Fibroblast of the aortic adventitia (primary cell): ENCODE measurements at regions not wholly inside any gene's neighbourhood (a gene's known extent, or its start where the extent isn't known, plus 50 kb on each side); places are given as distances from the start of the nearest gene placed in this dataset.

ENCODE experiments used
- DNase-seq: peaks from one replicate; pipeline ENCODE4 v3.0.0-alpha.2; 2010; ENCODE audit warnings: low read depth
- H3K4me3 ChIP-seq: 2 replicates; pipeline ENCODE4 v1.5.1; 2011; ENCODE audit warnings: low read depth, mild to moderate bottlenecking, control low read depth, low read length, moderate library complexity
- TF ChIP-seq, protein P1 (sequence below): IDR thresholded peaks from 2 replicates; pipeline ENCODE4 v1.5.1; 2011; ENCODE audit warnings: mild to moderate bottlenecking, low read length, control low read depth, inconsistent platforms; ENCODE audit not compliant: insufficient read depth

DNA sequence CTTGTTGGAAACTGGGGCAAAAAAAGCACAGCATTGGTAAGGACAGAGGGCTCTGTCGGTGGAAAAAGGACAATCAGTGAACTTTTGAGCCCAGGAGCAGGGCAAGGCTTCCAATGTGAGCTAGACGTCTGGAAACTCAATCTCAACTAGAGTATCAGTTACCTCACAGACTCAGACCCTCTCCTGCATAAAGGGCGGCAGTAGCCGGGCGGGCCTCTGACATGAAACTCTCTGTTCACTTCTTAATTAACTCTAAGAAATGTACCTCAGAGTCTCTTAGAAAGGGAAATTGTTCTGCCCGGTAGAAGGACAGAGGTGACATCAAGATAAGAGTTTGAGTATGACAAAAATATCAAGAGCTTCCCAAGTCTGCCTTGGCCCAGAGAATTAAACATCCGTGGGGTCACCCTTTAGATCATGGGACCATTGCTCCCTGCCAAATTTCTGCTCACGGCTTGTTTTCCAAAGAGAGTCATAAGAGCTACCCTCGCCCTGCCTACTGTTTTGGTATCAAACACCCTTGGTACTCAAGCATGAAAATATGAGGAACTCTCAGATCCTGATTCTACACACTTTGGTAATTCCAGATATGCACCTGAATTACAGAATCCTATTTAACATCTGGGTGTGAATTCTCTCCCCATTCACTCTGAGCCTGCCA, 103.5 kb upstream of the PKDCC start:
- H3K4me3 ChIP-seq: no peak overlapping the region
- TF ChIP-seq, protein P1, sequence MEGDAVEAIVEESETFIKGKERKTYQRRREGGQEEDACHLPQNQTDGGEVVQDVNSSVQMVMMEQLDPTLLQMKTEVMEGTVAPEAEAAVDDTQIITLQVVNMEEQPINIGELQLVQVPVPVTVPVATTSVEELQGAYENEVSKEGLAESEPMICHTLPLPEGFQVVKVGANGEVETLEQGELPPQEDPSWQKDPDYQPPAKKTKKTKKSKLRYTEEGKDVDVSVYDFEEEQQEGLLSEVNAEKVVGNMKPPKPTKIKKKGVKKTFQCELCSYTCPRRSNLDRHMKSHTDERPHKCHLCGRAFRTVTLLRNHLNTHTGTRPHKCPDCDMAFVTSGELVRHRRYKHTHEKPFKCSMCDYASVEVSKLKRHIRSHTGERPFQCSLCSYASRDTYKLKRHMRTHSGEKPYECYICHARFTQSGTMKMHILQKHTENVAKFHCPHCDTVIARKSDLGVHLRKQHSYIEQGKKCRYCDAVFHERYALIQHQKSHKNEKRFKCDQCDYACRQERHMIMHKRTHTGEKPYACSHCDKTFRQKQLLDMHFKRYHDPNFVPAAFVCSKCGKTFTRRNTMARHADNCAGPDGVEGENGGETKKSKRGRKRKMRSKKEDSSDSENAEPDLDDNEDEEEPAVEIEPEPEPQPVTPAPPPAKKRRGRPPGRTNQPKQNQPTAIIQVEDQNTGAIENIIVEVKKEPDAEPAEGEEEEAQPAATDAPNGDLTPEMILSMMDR: no peak
- no peak for DNase-seq

DNA sequence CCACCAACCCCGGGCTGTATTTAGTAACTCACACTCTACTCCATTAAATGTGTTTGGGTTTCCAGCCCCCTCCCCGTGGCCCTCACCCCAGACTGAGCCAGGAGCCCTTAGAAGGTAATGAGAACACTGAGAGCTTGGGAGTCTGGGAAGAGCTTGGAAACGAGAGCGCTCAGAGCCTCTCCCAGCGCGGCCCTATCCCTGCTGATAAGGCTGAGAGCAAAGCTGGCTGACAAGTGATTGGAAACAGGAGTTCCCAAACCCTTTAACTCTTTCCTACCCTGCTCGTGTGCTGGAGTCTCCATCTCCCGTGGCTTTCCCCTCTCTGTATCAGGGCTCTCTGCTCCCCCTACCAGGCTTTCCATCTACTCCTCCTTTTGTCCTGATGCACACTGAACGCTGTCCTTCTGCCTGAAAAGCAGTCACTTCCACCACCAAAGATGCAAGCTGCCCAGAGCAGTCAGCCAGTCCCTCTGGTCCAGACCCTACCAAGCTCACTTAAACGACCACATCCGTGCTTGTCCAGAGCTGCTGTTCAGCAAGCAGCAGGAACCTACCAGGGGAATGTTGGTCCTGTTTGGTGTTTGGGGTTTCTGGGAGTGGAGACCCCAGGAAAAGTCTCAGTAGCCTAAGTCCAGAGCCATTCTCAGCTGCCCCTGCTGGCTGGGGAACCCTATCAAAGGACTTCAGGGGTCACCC, 100.0 kb upstream of the PKDCC start:
- H3K4me3 ChIP-seq: no peak overlapping the region
- peak; percentile 62 for DNase-seq
- TF ChIP-seq, protein P1: no peak

DNA sequence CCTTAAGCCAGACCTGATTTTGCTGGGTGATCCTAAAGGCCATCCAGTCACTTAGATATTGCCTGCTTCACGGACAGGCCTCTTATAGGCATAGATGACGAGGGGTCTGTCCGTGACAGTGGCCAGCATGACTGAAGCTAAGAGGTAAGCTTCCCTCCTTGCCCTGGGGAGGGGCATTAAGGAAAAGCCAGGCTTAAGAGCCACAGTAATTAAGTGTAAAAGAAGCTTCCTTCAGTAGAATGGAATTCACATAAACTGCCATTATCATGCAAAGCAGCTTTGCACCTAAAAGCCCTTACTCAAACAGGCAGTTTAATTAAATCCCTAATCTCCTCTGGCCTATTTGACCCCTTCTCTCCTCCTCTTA, 99.4 kb upstream of the PKDCC start:
- H3K4me3 ChIP-seq: no peak overlapping the region
- TF ChIP-seq, protein P1: no peak
- no peak for DNase-seq

DNA sequence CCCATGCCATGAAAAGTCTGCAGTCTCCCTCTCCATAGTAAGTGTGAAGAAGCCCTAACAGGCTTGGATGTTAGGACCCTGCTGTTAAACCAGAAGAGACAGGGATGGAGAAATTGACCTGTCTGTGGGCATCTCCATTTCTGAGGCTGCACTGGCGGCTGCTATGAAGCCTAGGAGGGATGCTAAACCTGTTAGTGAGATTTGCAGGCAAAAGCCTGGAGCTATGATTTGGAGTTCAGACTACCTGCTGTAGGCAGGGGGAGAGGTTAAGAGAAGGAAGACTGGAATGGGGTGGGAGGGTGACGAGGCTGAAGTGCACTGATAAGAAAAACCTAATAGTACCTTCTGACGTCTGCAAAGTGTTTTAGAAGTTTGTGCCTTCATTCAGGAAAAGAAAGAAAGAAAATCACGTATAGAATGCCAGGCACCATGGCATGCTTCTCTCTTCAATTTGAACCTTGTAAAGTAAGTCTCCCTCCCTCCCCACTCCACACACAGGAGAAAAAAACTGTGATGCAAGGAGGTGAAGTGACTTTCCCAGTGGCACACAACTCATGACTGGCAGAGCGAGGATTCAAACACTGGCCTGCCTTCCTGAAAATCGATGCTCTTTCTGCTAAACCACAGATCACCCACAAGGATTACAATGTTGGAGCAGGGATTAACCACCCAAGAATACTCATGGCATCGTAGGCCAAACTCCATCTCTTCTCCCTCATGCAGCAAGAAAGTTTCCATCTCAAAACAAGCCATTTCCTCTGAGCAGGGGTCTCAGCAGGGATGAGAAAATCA, 98.5 kb upstream of the PKDCC start:
- no peak overlapping the region for H3K4me3 ChIP-seq
- no peak for DNase-seq
- TF ChIP-seq, protein P1: no peak

DNA sequence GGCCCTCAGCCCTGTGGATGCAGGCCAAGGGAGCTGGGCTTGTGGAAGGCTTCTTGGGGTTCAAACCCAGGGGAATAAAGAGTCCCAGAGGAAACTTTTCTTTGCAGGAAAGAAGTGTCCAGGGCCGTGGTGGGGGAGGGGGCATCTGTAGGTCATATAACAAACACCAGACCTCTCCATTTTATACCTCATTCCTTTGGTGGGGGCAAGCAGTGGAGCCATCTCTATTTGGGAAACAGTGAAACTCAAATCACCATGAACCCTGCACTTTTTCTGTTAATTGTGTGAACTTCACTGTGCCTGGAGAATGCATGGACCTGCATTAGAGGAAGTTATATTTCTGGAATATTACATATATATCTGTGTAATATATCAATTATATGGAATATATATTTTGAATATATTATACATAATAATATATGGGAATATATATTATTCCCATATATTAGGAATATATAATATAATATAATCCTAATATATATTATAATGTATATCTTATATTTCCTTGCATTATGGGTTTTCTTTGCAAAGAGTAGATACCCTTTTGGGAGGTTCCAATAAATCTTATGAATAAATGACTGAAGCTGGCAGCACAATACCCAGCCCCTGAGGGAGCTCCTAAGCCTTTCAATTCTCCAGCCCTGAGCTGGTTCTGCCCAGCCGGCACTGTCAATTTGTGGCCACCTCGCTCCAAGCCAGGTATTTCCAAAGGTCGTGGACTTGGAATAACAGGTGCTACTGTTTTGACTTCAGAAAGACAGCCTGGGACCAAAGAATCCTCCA, 97.7 kb upstream of the PKDCC start:
- TF ChIP-seq, protein P1: no peak
- no peak overlapping the region for H3K4me3 ChIP-seq
- DNase-seq: no peak

DNA sequence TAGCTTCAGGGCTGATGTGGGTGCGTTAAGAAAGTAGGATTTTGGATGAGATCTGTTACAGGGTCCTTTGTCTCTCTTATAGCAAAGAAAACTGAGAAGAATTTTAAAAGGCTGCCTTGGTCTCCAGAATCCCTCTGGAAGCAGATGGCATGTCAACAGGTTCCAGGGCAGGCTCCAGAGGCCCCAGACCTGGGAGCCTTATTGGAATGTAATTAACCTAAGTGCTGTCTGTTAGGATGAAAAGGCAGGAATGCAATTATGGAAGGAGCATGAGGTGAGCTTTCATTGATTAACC, 97.2 kb upstream of the PKDCC start:
- no peak for DNase-seq
- no peak overlapping the region for H3K4me3 ChIP-seq
- TF ChIP-seq, protein P1: no peak
